Karpas-422 (cell line): ENCODE measurements at regions not wholly inside any gene's neighbourhood (a gene's known extent, or its start where the extent isn't known, plus 50 kb on each side); places are given as distances from the start of the nearest gene placed in this dataset.
"Not testable (repeated sequence)": the region's sequence is repeated elsewhere in the genome, so short reads cannot be mapped to it uniquely, and the experiment has no call there.

ENCODE experiments used
- DNase-seq: peaks from one replicate; pipeline ENCODE4 v3.0.0-alpha.2; 2015
- H2AFZ ChIP-seq: fragments of 200-600 bp; sonication (generic); 2 replicates; pipeline ENCODE4 v1.6.1; 2014; ENCODE audit warnings: antibody characterized with exemption, low read length, mixed read lengths
- H3K27ac ChIP-seq: fragments of 200-600 bp; sonication (generic); 2 replicates; pipeline ENCODE4 v1.5.1; 2014; ENCODE audit warnings: mild to moderate bottlenecking, low read length, moderate library complexity
- H3K27me3 ChIP-seq: fragments of 200-600 bp; sonication (generic); 2 replicates; pipeline ENCODE4 v1.6.1; 2014; ENCODE audit warnings: low read length, mixed read lengths
- H3K36me3 ChIP-seq: fragments of 200-600 bp; sonication (generic); 2 replicates; pipeline ENCODE4 v1.6.1; 2014; ENCODE audit warnings: low read length, mixed read lengths; ENCODE audit not compliant: insufficient read depth
- H3K4me1 ChIP-seq: fragments of 200-600 bp; sonication (generic); 2 replicates; pipeline ENCODE4 v1.6.1; 2014; ENCODE audit warnings: mild to moderate bottlenecking, low read length, mixed read lengths
- H3K4me2 ChIP-seq: fragments of 200-600 bp; sonication (generic); 2 replicates; pipeline ENCODE4 v1.6.1; 2014; ENCODE audit warnings: low read length, low read depth, mild to moderate bottlenecking; ENCODE audit not compliant: poor library complexity, severe bottlenecking
- H3K4me3 ChIP-seq: fragments of 200-600 bp; sonication (generic); 2 replicates; pipeline ENCODE4 v1.5.1; 2014; ENCODE audit warnings: mild to moderate bottlenecking, antibody characterized with exemption, low read length, mixed read lengths
- H3K79me2 ChIP-seq: fragments of 200-600 bp; sonication (generic); 2 replicates; pipeline ENCODE4 v1.6.1; 2014; ENCODE audit warnings: mild to moderate bottlenecking, low read length, mixed read lengths
- H3K9ac ChIP-seq: fragments of 200-600 bp; sonication (generic); 2 replicates; pipeline ENCODE4 v1.6.0; 2014; ENCODE audit warnings: low read length
- H3K9me2 ChIP-seq: fragments of 200-600 bp; sonication (generic), shearing (Covaris generic); replicated peaks from 2 replicates; pipeline ENCODE4 v1.6.0; 2014; ENCODE audit warnings: mild to moderate bottlenecking, low read length, moderate library complexity; ENCODE audit not compliant: insufficient read depth
- H3K9me3 ChIP-seq: fragments of 300-700, 200-600 bp; sonication (generic); 2 replicates; pipeline ENCODE4 v1.6.1; 2014; ENCODE audit warnings: low read length, mixed read lengths
- H4K20me1 ChIP-seq: fragments of 200-600 bp; sonication (generic); 2 replicates; pipeline ENCODE4 v1.6.1; 2014; ENCODE audit warnings: mild to moderate bottlenecking, antibody characterized with exemption, low read length, low read depth; ENCODE audit not compliant: insufficient read depth

GRCh38 chr11:41789376-41789775 lies 329.9 kb upstream of the LRRC4C start:
- Histone ChIP-seq H4K20me1 (no peaks in the 10 kb centered on the region), H3K9me3 (peaks cover 32% of the 10 kb centered on the region), H3K4me3 (no peak overlapping the region), H3K27me3 (no peaks in the 10 kb centered on the region), H3K4me2 (no peak overlapping the region), H3K9me2 (no peaks in the 10 kb centered on the region), H3K36me3 (no peaks in the 10 kb centered on the region), H3K27ac (no peak overlapping the region), H2AFZ (no peak overlapping the region), H3K4me1 (no peaks in the 10 kb centered on the region), H3K79me2 (no peaks in the 10 kb centered on the region), H3K9ac (no peak overlapping the region)
- DNase-seq: no peak

DNA sequence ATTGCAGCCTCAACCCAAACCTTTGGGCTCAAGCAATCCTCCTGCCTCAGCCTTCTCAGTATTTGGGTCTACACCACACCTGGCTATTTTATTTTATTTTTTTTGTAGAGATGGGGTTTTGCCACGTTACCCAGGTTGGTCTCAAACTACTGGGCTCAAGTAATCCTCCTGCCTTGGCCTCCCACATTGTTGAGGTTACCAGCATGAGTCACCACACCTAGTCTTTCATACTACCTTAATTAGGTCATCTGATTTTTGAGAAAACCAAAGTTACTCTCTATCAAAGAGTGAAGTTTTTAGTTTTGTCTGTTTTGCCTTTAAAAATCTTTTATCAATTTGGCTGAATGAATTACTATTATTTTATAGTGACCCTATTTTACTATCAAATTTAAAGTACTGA lies 335.6 kb upstream of the LRRC4C start:
- Histone ChIP-seq H4K20me1 (no peaks in the 10 kb centered on the region), H3K27me3 (no peaks in the 10 kb centered on the region), H2AFZ (no peak overlapping the region), H3K9me2 (no peaks in the 10 kb centered on the region), H3K4me1 (no peaks in the 10 kb centered on the region), H3K4me3 (no peak overlapping the region), H3K4me2 (no peak overlapping the region), H3K9ac (no peak overlapping the region), H3K36me3 (no peaks in the 10 kb centered on the region), H3K27ac (no peak overlapping the region), H3K9me3 (peaks cover 27% of the 10 kb centered on the region), H3K79me2 (no peaks in the 10 kb centered on the region)
- no peak for DNase-seq

DNA sequence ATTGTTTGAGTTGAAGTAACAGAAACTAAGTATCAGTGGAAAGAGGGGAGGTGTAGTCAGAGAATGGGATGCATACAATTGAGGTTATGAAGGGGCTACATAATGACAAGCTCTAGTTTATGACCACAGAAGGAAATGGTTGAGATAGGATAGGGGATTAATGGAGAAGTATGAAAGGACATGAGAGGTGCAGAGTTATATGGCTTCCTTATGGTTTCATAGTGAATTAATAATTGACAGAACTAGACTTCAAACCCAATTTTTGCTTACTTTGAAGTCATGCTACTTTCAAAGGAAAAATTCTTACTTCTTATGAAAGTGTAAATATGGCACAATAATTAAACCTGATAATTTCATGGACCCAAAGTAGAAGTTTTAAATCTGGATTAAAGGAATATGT lies 340.3 kb upstream of the LRRC4C start:
- Histone ChIP-seq H3K4me2 (no peak overlapping the region), H3K27me3 (no peaks in the 10 kb centered on the region), H2AFZ (no peak overlapping the region), H4K20me1 (no peaks in the 10 kb centered on the region), H3K4me1 (no peaks in the 10 kb centered on the region), H3K4me3 (no peak overlapping the region), H3K9ac (no peak overlapping the region), H3K36me3 (no peaks in the 10 kb centered on the region), H3K27ac (no peak overlapping the region), H3K9me2 (no peaks in the 10 kb centered on the region), H3K79me2 (no peaks in the 10 kb centered on the region), H3K9me3 (peaks cover 31% of the 10 kb centered on the region)
- no peak for DNase-seq

GRCh38 chr11:41803895-41804294 lies 344.4 kb upstream of the LRRC4C start:
- Histone ChIP-seq H3K9me2 (no peaks in the 10 kb centered on the region), H3K4me2 (no peak overlapping the region), H3K9me3 (peaks cover 34% of the 10 kb centered on the region), H3K36me3 (no peaks in the 10 kb centered on the region), H4K20me1 (no peaks in the 10 kb centered on the region), H3K4me1 (no peaks in the 10 kb centered on the region), H3K79me2 (no peaks in the 10 kb centered on the region), H2AFZ (no peak overlapping the region), H3K9ac (no peak overlapping the region), H3K27ac (no peak overlapping the region), H3K4me3 (no peak overlapping the region), H3K27me3 (no peaks in the 10 kb centered on the region)
- no peak for DNase-seq

GRCh38 chr11:41816396-41816795 lies 356.9 kb upstream of the LRRC4C start:
- no peak overlapping the region for H3K9ac ChIP-seq
- no peak for DNase-seq
- H3K4me3 ChIP-seq: no peak overlapping the region

GRCh38 chr11:41824287-41824686 lies 364.8 kb upstream of the LRRC4C start:
- H3K36me3 ChIP-seq, H3K4me2 ChIP-seq, H4K20me1 ChIP-seq, H3K9ac ChIP-seq, H3K27ac ChIP-seq, H2AFZ ChIP-seq, H3K27me3 ChIP-seq, DNase-seq, H3K9me2 ChIP-seq, H3K79me2 ChIP-seq, H3K4me3 ChIP-seq, H3K4me1 ChIP-seq: not testable (repeated sequence)
- H3K9me3 ChIP-seq: peaks cover 24% of the 10 kb centered on the region

More at GRCh38 chr11:41816396-41816795, 356.9 kb upstream of the LRRC4C start:
- Histone ChIP-seq H3K4me2 (no peak overlapping the region), H3K27ac (no peak overlapping the region), H3K36me3 (no peaks in the 10 kb centered on the region), H3K9me3 (peaks cover 28% of the 10 kb centered on the region), H3K79me2 (no peaks in the 10 kb centered on the region), H3K9me2 (no peaks in the 10 kb centered on the region), H4K20me1 (no peaks in the 10 kb centered on the region), H3K4me1 (no peaks in the 10 kb centered on the region), H2AFZ (no peak overlapping the region), H3K27me3 (no peaks in the 10 kb centered on the region)

DNA sequence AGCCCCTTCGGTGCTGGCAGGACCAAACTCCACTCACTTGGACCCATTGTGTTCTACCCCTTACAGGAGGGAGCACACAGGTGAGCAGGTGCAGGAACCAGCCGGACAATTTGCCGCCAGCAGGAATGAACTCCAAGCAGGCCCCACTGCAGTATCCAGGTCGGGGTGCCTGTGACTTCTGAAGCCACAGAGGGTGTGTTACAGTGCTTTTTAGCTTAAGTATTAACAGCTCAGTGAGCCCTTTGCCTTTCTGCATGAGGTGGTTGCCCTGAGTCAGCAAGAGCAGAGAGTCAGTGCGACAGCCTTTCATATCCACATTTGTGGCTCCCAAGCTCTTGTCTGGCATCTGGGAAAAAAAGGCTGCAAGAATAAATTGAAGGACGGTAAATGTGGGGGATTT lies 366.6 kb upstream of the LRRC4C start:
- DNase-seq: no peak
- no peaks in the 10 kb centered on the region for H3K36me3 ChIP-seq
- no peak overlapping the region for H3K9ac ChIP-seq

DNA sequence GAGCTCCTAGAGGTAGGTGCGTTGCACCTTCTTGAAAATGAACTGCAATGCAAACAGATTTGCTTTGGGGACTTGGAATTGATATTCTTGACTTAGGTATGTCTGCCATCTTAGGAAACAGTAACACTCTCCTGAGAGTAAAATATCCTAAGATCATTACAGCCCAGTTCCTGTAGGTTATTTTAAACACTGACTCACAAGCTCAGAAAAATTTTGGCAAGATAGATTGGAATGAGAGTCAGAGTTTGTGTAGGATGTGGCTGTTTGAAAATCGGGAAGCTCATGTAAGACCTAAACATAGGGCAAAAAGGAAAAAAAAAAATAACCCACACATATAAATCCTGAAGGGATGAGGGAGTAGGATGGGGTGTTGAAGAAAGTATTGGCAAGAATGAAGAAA lies 377.0 kb upstream of the LRRC4C start:
- DNase-seq: no peak
- Histone ChIP-seq H4K20me1 (no peaks in the 10 kb centered on the region), H3K36me3 (no peaks in the 10 kb centered on the region), H3K9me3 (peaks cover 25% of the 10 kb centered on the region), H3K4me2 (no peak overlapping the region), H3K9me2 (no peaks in the 10 kb centered on the region), H3K9ac (no peak overlapping the region), H3K79me2 (no peaks in the 10 kb centered on the region), H3K27ac (no peak overlapping the region), H2AFZ (no peak overlapping the region), H3K4me1 (no peaks in the 10 kb centered on the region), H3K4me3 (no peak overlapping the region), H3K27me3 (no peaks in the 10 kb centered on the region)

More for the DNA sequence above, 366.6 kb upstream of the LRRC4C start:
- H2AFZ ChIP-seq: no peak overlapping the region
- no peaks in the 10 kb centered on the region for H4K20me1 ChIP-seq
- no peaks in the 10 kb centered on the region for H3K9me2 ChIP-seq
- no peaks in the 10 kb centered on the region for H3K79me2 ChIP-seq
- H3K4me1 ChIP-seq: no peaks in the 10 kb centered on the region
- H3K27me3 ChIP-seq: no peaks in the 10 kb centered on the region
- no peak overlapping the region for H3K27ac ChIP-seq
- peaks cover 24% of the 10 kb centered on the region for H3K9me3 ChIP-seq
- no peak overlapping the region for H3K4me3 ChIP-seq
- H3K4me2 ChIP-seq: no peak overlapping the region

- DNase-seq: no peak
- no peaks in the 10 kb centered on the region for H3K4me1 ChIP-seq
Observed at GRCh38 chr11:41842673-41843072, 383.2 kb upstream of the LRRC4C start.

More at GRCh38 chr11:41842673-41843072, 383.2 kb upstream of the LRRC4C start:
- H2AFZ ChIP-seq: no peak overlapping the region
- no peak overlapping the region for H3K9ac ChIP-seq
- H3K4me3 ChIP-seq: no peak overlapping the region
- peaks cover 12% of the 10 kb centered on the region for H3K9me3 ChIP-seq
- H3K27ac ChIP-seq: no peak overlapping the region
- H3K27me3 ChIP-seq: no peaks in the 10 kb centered on the region
- H3K9me2 ChIP-seq: no peaks in the 10 kb centered on the region
- H3K4me2 ChIP-seq: no peak overlapping the region
- no peaks in the 10 kb centered on the region for H3K36me3 ChIP-seq
- no peaks in the 10 kb centered on the region for H3K79me2 ChIP-seq
- no peaks in the 10 kb centered on the region for H4K20me1 ChIP-seq
